Panc1 (cell line): ENCODE measurements at regions not wholly inside any gene's neighbourhood (a gene's known extent, or its start where the extent isn't known, plus 50 kb on each side); places are given as distances from the start of the nearest gene placed in this dataset.

Experiments
- ATAC-seq: fragments of 200-7000 bp; cut with Tn5 transposase; 2 replicates; pipeline ENCODE4 v1.9.1; 2020; ENCODE audit warnings: mild to moderate bottlenecking, moderate library complexity
- BruUV-seq: library from RNA; stranded (reverse); fragments of 400-500 nt; replicated peaks from 2 replicates; lab custom pipeline; 2021; lab: Mats Ljungman, UMichigan
- CTCF ChIA-PET: fragments of 300-600 bp; sonication (Branson Sonifier 250); formaldehyde crosslinking; loops from one replicate; lab custom pipeline; 2022; ENCODE audit warnings: antibody characterized with exemption; lab: Charles Lee
- POLR2A ChIA-PET: fragments of 300-600 bp; sonication (Branson Sonifier 250); formaldehyde crosslinking; loops from one replicate; lab custom pipeline; 2022; ENCODE audit warnings: antibody characterized with exemption; lab: Charles Lee
- DNase-seq: peaks from one replicate; pipeline ENCODE4 v3.0.0-alpha.2; 2010; ENCODE audit warnings: low read depth, low spot score
- H3K27ac ChIP-seq: 2 replicates; pipeline ENCODE4 v1.5.1; 2011; ENCODE audit warnings: mild to moderate bottlenecking, low read length, inconsistent platforms
- H3K27me3 ChIP-seq: fragments of 200-500 bp; sonication (Bioruptor generic); 2 replicates; pipeline ENCODE4 v1.6.0; 2014; ENCODE audit warnings: low read length, inconsistent platforms; ENCODE audit not compliant: control insufficient read depth, insufficient read depth
- H3K36me3 ChIP-seq: fragments of 200-500 bp; sonication (Bioruptor generic); 2 replicates; pipeline ENCODE4 v1.5.1; 2014; ENCODE audit warnings: inconsistent platforms, mild to moderate bottlenecking, low read length, moderate library complexity; ENCODE audit not compliant: control insufficient read depth, insufficient read depth
- H3K4me1 ChIP-seq: 2 replicates; pipeline ENCODE4 v1.5.1; 2011; ENCODE audit warnings: inconsistent platforms, mild to moderate bottlenecking, low read length, moderate library complexity; ENCODE audit not compliant: control insufficient read depth, insufficient read depth
- H3K4me3 ChIP-seq, 2 experiments: 2 replicates each; pipeline ENCODE4 v1.5.1; 2011 to 2012; ENCODE audit warnings: low read depth in 2 of 2, low read length in 2 of 2, mild to moderate bottlenecking in 2 of 2, inconsistent platforms in 1 of 2, moderate library complexity in 1 of 2
- H3K9me3 ChIP-seq: fragments of 200-500 bp; sonication (Bioruptor generic); 2 replicates; pipeline ENCODE4 v1.5.1; 2014; ENCODE audit warnings: low read depth, mild to moderate bottlenecking, inconsistent platforms, low read length, moderate library complexity; ENCODE audit not compliant: control insufficient read depth, insufficient read depth
- POLR2AphosphoS5 ChIP-seq: IDR thresholded peaks from 2 replicates; pipeline ENCODE4 v1.6.1; 2012; ENCODE audit warnings: mild to moderate bottlenecking, low read depth, low read length, moderate library complexity
- SIN3A ChIP-seq: IDR thresholded peaks from 2 replicates; pipeline ENCODE4 v1.6.1; 2012; ENCODE audit warnings: low read depth, mild to moderate bottlenecking, low read length, moderate library complexity, borderline replicate concordance; ENCODE audit not compliant: insufficient read depth
- TCF7L2 ChIP-seq: IDR thresholded peaks from 2 replicates; pipeline ENCODE4 v1.6.1; 2011; ENCODE audit warnings: mild to moderate bottlenecking, low read depth, low read length, inconsistent platforms
- in situ Hi-C: cut with HindIII; loops from 2 replicates; pipeline ENCODE4 v1.10.0; 2016; ENCODE audit warnings: low sequenced_read_pairs, low pct_unique_long_range_greater_than_20kb
- intact Hi-C: fragments of 100-400 bp; cut with micrococcal nuclease; formaldehyde crosslinking; loops from one replicate; pipeline ENCODE4 v1.10.0; 2022; ENCODE audit not compliant: unreplicated experiment
- TF ChIP-seq, protein P1 (sequence below): fragments of 450-650 bp; IDR thresholded peaks from 2 replicates; pipeline ENCODE4 v1.5.1; 2017; ENCODE audit warnings: mild to moderate bottlenecking
- TF ChIP-seq, protein P2 (sequence below), 2 experiments: IDR thresholded peaks; 2 replicates each; pipeline ENCODE4 v1.6.1; 2011 to 2012; ENCODE audit warnings: low read depth in 2 of 2, control low read depth in 1 of 2, low read length in 1 of 2, mild to moderate bottlenecking in 1 of 2, moderate library complexity in 1 of 2; ENCODE audit not compliant: insufficient read depth in 1 of 2

DNA sequence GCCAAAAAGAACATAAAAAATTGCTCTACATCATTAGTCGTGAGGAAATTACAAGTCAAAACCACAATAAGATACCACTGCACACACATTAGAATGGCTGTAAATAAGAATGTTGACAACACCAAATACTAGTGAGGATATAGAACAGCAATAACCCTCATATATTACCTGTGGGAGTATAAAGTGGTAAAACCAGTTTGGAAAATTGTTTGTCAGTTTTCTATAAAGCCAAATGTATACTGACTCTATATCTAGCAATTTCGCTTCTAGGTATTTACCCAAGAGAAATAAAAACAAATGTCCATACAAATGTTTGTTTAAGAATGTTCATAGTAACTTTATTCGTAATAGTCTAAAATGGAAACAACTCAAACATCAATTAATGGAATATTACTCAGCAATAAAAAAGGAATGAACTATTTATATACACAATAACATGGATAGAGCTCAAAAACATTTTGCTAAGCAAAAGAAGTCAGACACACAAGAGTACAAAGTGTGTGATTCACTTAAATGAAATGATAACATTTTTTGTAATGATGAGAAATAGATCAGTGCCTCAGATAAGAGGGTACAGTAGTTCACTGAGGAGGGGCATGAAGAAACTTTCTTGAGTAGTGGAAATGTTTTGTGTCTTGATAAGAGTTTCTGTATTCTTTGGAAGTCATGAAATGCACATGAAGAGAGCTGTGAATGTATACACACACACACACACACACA lies 219.6 kb upstream of the ZNF462 start:
- in situ Hi-C loops, result no loop called here
- intact Hi-C loops, result no loop called here
- POLR2A ChIA-PET, result no interaction called here

DNA sequence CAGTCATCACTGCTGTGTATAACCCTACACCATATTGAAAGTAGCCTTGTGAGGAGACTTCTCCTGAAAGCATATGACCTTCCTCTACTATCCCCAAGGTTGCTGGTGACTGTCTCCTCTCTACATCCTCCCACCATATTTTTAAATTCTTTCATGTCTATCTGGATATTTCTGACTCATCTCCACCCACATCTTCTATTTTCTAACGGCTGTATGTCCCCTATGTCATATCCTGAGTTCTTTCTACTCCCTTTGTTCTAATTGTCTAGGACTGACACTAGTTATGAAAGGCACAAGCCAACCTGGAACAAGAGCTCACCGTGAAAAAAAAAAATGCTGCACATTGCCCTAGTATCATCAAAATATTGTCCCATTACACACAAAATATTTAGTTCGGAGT lies 218.3 kb upstream of the ZNF462 start:
- Histone ChIP-seq H3K27me3 (no peaks in the 10 kb centered on the region), H3K36me3 (no peaks in the 10 kb centered on the region), H3K9me3 (no peaks in the 10 kb centered on the region), H3K27ac (no peak overlapping the region), H3K4me3 (no peak overlapping the region), H3K4me1 (no peaks in the 10 kb centered on the region)
- POLR2A ChIA-PET, result no interaction called here
- DNase-seq, result no peak
- intact Hi-C loops, result no loop called here
- CTCF ChIA-PET, result no interaction called here
- in situ Hi-C loops, result no loop called here
- TF ChIP-seq, protein P1, sequence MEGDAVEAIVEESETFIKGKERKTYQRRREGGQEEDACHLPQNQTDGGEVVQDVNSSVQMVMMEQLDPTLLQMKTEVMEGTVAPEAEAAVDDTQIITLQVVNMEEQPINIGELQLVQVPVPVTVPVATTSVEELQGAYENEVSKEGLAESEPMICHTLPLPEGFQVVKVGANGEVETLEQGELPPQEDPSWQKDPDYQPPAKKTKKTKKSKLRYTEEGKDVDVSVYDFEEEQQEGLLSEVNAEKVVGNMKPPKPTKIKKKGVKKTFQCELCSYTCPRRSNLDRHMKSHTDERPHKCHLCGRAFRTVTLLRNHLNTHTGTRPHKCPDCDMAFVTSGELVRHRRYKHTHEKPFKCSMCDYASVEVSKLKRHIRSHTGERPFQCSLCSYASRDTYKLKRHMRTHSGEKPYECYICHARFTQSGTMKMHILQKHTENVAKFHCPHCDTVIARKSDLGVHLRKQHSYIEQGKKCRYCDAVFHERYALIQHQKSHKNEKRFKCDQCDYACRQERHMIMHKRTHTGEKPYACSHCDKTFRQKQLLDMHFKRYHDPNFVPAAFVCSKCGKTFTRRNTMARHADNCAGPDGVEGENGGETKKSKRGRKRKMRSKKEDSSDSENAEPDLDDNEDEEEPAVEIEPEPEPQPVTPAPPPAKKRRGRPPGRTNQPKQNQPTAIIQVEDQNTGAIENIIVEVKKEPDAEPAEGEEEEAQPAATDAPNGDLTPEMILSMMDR, result no peak
- TF ChIP-seq, protein P2, sequence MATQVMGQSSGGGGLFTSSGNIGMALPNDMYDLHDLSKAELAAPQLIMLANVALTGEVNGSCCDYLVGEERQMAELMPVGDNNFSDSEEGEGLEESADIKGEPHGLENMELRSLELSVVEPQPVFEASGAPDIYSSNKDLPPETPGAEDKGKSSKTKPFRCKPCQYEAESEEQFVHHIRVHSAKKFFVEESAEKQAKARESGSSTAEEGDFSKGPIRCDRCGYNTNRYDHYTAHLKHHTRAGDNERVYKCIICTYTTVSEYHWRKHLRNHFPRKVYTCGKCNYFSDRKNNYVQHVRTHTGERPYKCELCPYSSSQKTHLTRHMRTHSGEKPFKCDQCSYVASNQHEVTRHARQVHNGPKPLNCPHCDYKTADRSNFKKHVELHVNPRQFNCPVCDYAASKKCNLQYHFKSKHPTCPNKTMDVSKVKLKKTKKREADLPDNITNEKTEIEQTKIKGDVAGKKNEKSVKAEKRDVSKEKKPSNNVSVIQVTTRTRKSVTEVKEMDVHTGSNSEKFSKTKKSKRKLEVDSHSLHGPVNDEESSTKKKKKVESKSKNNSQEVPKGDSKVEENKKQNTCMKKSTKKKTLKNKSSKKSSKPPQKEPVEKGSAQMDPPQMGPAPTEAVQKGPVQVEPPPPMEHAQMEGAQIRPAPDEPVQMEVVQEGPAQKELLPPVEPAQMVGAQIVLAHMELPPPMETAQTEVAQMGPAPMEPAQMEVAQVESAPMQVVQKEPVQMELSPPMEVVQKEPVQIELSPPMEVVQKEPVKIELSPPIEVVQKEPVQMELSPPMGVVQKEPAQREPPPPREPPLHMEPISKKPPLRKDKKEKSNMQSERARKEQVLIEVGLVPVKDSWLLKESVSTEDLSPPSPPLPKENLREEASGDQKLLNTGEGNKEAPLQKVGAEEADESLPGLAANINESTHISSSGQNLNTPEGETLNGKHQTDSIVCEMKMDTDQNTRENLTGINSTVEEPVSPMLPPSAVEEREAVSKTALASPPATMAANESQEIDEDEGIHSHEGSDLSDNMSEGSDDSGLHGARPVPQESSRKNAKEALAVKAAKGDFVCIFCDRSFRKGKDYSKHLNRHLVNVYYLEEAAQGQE (IDR thresholded peaks at IDR 0.05; ENCODE audit: insufficient read depth in 1 of 2, low read depth in 2 of 2, low read length in 1 of 2), result no peak
- TF ChIP-seq SIN3A, result no peak
- TF ChIP-seq POLR2AphosphoS5, result no peak
- no TSS peak for BruUV-seq
- ATAC-seq, result no peak

More for the DNA sequence above, 219.6 kb upstream of the ZNF462 start:
- DNase-seq (no peak), ATAC-seq (no peak)
- BruUV-seq, result no TSS peak
- Histone ChIP-seq H3K9me3 (no peaks in the 10 kb centered on the region), H3K4me3 (no peak overlapping the region), H3K27me3 (no peaks in the 10 kb centered on the region), H3K36me3 (no peaks in the 10 kb centered on the region), H3K4me1 (no peaks in the 10 kb centered on the region), H3K27ac (no peak overlapping the region)
- CTCF ChIA-PET, result no interaction called here
- no peak for TF ChIP-seq POLR2AphosphoS5
- TF ChIP-seq SIN3A, result no peak
- TF ChIP-seq, protein P2 (IDR thresholded peaks at IDR 0.05; ENCODE audit: insufficient read depth in 1 of 2, low read depth in 2 of 2, low read length in 1 of 2), result no peak
- TF ChIP-seq, protein P1, result no peak
- TF ChIP-seq TCF7L2, result no peak
